Umbilical cord (tissue), 1 donor: ENCODE measurements at regions not wholly inside any gene's neighbourhood (a gene's known extent, or its start where the extent isn't known, plus 50 kb on each side); places are given as distances from the start of the nearest gene placed in this dataset.
"Not testable (repeated sequence)": the region's sequence is repeated elsewhere in the genome, so short reads cannot be mapped to it uniquely, and the experiment has no call there.

Experiments used
- DNase-seq: peaks from one replicate; pipeline ENCODE4 v3.0.0-alpha.2; 2015; ENCODE audit warnings: low spot score

DNA sequence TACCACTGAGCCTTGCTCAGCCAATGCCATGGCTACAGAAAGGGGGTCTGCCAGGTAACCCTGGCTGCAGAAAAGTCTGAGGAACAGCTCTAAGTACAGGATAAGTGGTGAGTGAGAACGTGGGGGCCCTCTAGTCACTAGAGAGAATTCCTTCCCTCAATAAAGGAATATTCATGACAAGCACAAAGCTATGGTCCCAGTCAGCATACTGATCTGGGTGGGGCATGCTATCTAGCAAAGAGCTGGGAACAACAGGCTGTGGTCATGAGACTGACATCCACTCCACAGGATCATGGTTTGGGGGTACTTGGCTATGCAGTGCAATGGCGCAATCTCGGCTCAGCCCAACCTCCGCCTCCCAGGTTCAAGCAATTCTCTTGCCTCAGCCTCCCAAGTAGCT is 140.4 kb downstream of the MTHFS start:
- no peak for DNase-seq

- DNase-seq: no peak
These were observed 131.7 kb downstream of the MTHFS start for GRCh38 chr15:79765081-79765480.

- no peak for DNase-seq
These were observed 127.7 kb downstream of the MTHFS start for GRCh38 chr15:79769069-79769481.

DNA sequence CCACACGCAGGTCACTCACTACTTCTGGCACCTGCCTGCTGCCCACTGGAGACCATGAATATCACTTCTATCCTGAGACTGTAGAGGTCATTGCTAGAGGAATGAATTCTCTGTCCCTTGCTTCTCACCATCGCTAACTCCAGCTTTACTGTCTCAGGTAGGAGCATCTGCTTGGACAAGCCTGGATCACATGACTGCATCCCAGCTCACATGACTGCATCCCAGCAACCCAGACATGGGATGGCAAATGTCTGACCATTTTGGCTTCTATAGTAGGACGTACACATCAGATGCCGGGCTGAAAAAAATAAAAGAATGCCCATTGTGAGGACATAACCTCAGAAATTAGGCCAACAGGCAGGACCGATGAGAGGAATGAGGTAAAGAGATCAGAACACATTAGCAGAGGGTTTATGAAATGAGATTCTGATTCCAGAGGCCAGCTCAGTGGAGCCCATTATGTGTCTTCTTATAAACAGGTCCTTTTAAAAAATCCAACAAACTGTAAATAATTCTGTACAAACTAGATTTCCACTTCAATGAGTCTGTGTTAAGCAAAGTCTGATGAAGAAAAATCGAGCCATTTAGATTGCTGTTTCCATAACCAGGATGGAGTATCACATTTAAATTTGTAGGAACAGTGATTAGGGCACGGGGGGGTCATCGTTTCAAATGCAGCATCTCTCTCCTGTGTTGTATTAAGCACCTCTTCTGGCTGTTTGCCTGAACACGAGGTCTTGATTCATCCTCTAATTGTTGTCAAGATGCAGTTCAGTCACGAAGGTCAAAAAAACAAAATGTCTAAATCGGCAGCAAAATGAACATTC is 126.7 kb downstream of the MTHFS start:
- DNase-seq: no peak

DNA sequence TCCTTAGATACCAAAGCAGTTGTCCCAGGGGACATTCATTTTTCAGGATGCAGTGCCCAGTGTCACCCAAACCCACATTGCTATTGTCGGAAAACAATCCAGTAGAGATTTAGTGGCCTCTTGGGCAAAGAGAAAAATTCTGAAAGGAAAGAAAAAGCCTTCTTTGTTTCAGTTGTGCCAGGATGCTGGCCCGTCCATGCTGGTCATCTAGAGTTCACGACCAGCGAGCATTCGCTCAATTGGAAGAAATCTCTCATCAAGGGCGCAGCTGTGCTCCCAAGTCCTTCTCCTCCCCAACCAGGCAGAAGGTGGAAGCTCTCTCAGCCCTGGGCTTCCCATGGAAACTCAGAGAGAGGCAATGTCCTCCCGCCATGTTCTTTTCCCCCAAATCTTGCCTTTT is 123.7 kb downstream of the MTHFS start:
- no peak for DNase-seq

- no peak for DNase-seq
These were observed 121.0 kb downstream of the MTHFS start for GRCh38 chr15:79775821-79776220.

DNA sequence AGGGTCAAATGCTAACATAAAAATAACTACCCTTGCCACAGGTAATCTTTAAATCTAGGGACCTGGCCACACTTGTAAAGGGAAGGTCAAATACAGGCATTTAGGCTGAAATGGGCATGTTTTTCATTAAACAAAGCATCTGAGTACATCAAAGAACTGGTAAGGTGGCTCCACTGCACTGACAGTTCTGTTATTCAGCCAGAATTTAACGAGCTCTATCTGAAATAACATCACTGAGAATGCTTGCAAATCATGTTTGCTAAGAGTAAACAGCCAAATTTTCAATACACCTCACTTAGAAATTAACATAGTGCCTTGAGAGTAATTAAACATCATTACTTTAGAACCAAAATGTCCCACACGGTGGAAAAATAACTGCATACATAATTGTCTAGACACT is 118.9 kb downstream of the MTHFS start:
- no peak for DNase-seq

DNA sequence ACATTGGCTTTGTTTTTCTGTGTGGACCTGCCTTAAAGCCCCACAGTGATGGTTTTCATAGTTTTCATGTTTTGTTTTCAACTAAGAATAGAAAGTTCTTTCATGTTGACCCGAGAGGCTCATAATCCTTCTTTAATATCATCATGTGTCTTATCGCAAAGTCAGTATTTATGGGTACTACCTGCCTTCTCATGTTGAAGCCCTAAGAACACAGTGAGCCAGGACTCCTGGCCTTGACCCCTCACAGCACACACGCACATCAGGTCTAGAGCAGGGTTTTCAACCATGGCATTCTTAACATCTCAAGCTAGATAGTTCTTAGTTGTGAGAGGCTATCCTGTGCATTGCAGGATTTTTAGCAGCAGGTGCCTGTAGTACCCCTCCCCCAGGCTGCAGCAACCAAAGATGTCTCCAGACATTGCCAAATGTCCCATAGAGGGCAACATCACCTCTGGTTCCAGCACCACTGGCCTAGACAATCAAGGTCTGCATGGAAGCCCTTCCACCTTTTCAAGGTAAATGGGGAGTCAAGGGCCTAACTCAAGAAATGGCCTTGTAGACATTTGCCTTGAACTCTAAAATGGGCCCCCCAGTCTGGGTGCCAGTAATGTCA is 118.3 kb downstream of the MTHFS start:
- DNase-seq: no peak

GRCh38 chr15:79779746-79780145 is 117.1 kb downstream of the MTHFS start:
- DNase-seq: no peak

DNA sequence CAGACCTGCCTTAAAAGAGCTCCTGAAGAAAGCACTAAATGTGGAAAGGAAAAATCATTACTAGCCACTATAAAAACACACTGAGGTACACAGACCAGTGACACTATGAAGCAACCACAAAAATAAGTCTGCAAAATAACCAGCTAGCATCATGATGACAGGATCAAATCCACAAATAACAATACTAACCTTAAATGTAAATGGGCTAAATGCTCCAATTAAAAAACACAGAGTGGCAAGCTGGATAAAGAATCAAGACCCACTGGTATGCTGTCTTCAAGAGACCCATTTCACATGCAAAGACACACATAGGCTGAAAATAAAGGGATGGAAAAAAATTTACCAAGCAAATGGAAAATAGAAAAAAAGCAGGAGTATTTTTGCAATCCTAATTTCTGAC is 114.5 kb downstream of the MTHFS start:
- DNase-seq: not testable (repeated sequence)
